Neural progenitor cell (in vitro differentiated cells): ENCODE measurements at regions not wholly inside any gene's neighbourhood (a gene's known extent, or its start where the extent isn't known, plus 50 kb on each side); places are given as distances from the start of the nearest gene placed in this dataset.

Experiments
- DNase-seq: peaks from one replicate; pipeline ENCODE4 v3.0.0-alpha.2; 2016; ENCODE audit warnings: low spot score
- H2AFZ ChIP-seq: fragments of 200-600 bp; sonication (generic); replicated peaks from 2 replicates; pipeline ENCODE4 v1.6.1; 2016; ENCODE audit warnings: antibody characterized with exemption
- H3F3A ChIP-seq: fragments of 200-600 bp; sonication (generic); 2 replicates; pipeline ENCODE4 v1.6.1; 2016; ENCODE audit warnings: antibody characterized with exemption, low read depth
- H3K27ac ChIP-seq: fragments of 200-600 bp; sonication (generic); 2 replicates; pipeline ENCODE4 v1.5.1; 2016; ENCODE audit warnings: mild to moderate bottlenecking
- H3K27me3 ChIP-seq: fragments of 200-600 bp; sonication (generic); 2 replicates; pipeline ENCODE4 v1.6.1; 2016; ENCODE audit warnings: mild to moderate bottlenecking, moderate library complexity
- H3K36me3 ChIP-seq: fragments of 200-600 bp; sonication (generic); 2 replicates; pipeline ENCODE4 v1.5.1; 2016
- H3K4me1 ChIP-seq: fragments of 200-600 bp; sonication (generic); 2 replicates; pipeline ENCODE4 v1.6.1; 2016; ENCODE audit warnings: mixed run types
- H3K4me2 ChIP-seq: fragments of 200-600 bp; sonication (generic); 2 replicates; pipeline ENCODE4 v1.6.1; 2016
- H3K4me3 ChIP-seq: fragments of 200-600 bp; sonication (generic); 2 replicates; pipeline ENCODE4 v1.5.1; 2016
- H3K79me2 ChIP-seq: fragments of 200-600 bp; sonication (generic); 2 replicates; pipeline ENCODE4 v1.6.1; 2016; ENCODE audit warnings: low read depth
- H3K9ac ChIP-seq: fragments of 200-600 bp; sonication (generic); 2 replicates; pipeline ENCODE4 v1.6.1; 2016
- H3K9me3 ChIP-seq: fragments of 200-600 bp; sonication (generic); 2 replicates; pipeline ENCODE4 v1.5.1; 2016; ENCODE audit warnings: low read depth
- H4K20me1 ChIP-seq: fragments of 200-600 bp; sonication (generic); 2 replicates; pipeline ENCODE4 v1.6.1; 2016; ENCODE audit warnings: low read depth
- H3K27ac Mint-ChIP-seq: 3 replicates; pipeline ENCODE4 v1.8.0; 2021; ENCODE audit warnings: mixed read lengths
- H3K27me3 Mint-ChIP-seq: 2 replicates; pipeline ENCODE4 v1.8.0; 2022; ENCODE audit warnings: low read depth, mild to moderate bottlenecking, inconsistent platforms, moderate library complexity, mixed read lengths; ENCODE audit not compliant: insufficient read depth
- H3K36me3 Mint-ChIP-seq: 3 replicates; pipeline ENCODE4 v1.8.0; 2021; ENCODE audit warnings: mixed read lengths
- H3K4me1 Mint-ChIP-seq: 3 replicates; pipeline ENCODE4 v1.8.0; 2021; ENCODE audit warnings: mixed read lengths
- H3K4me3 Mint-ChIP-seq: 3 replicates; pipeline ENCODE4 v1.8.0; 2021; ENCODE audit warnings: mild to moderate bottlenecking, moderate library complexity, mixed read lengths
- H3K9me3 Mint-ChIP-seq: 3 replicates; pipeline ENCODE4 v1.8.0; 2020; ENCODE audit warnings: mixed read lengths
- EZH2 ChIP-seq: fragments of 200-600 bp; sonication (generic); IDR thresholded peaks from 2 replicates; pipeline ENCODE4 v1.6.1; 2017; ENCODE audit warnings: antibody characterized with exemption, mild to moderate bottlenecking, moderate library complexity
- EZH2phosphoT487 ChIP-seq: fragments of 200-600 bp; sonication (generic); IDR thresholded peaks from 2 replicates; pipeline ENCODE4 v1.6.1; 2017; ENCODE audit warnings: antibody characterized with exemption
- TF ChIP-seq, protein P1 (sequence below): fragments of 200-600 bp; sonication (generic); IDR thresholded peaks from 2 replicates; pipeline ENCODE4 v1.5.1; 2017; ENCODE audit warnings: antibody characterized with exemption, mild to moderate bottlenecking

DNA sequence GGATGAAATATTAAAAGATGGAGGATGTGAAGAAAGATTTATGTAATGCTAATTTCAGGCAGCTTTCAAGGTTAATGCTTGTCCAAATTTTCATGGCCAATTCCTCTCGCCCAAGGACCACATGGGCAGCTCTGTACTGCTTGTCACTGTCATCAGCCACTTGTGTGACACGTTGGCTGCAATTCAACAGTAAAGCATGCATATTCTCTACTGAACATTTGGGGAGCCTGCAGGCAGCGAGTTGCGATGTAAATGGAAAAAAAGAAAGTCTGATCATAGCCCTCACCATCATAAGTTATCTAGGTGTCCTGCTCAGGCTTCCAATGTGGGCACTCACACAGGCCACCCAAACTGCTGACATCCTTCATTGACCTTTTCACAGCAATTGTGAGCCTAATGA is 1026.8 kb upstream of the NR2F2 start:
- Histone ChIP-seq H3K36me3 (no peaks in the 10 kb centered on the region), H3K4me1 (peaks cover 16% of the 10 kb centered on the region), H2AFZ (peak overlapping the region; percentile 13), H3K4me3 (no peak overlapping the region), H3F3A (no peaks in the 10 kb centered on the region), H3K79me2 (no peaks in the 10 kb centered on the region), H3K9me3 (no peaks in the 10 kb centered on the region), H4K20me1 (no peaks in the 10 kb centered on the region), H3K27me3 (no peaks in the 10 kb centered on the region), H3K27ac (no peak overlapping the region), H3K4me2 (no peak overlapping the region), H3K9ac (no peak overlapping the region)
- Mint-ChIP-seq H3K4me1 (no peaks in the 10 kb centered on the region), H3K4me3 (no peak overlapping the region), H3K27ac (no peak overlapping the region), H3K36me3 (no peaks in the 10 kb centered on the region), H3K9me3 (peaks cover 5% of the 10 kb centered on the region), H3K27me3 (no peaks in the 10 kb centered on the region)
- no peak for DNase-seq
- TF ChIP-seq EZH2phosphoT487 = no peak
- TF ChIP-seq, protein P1, sequence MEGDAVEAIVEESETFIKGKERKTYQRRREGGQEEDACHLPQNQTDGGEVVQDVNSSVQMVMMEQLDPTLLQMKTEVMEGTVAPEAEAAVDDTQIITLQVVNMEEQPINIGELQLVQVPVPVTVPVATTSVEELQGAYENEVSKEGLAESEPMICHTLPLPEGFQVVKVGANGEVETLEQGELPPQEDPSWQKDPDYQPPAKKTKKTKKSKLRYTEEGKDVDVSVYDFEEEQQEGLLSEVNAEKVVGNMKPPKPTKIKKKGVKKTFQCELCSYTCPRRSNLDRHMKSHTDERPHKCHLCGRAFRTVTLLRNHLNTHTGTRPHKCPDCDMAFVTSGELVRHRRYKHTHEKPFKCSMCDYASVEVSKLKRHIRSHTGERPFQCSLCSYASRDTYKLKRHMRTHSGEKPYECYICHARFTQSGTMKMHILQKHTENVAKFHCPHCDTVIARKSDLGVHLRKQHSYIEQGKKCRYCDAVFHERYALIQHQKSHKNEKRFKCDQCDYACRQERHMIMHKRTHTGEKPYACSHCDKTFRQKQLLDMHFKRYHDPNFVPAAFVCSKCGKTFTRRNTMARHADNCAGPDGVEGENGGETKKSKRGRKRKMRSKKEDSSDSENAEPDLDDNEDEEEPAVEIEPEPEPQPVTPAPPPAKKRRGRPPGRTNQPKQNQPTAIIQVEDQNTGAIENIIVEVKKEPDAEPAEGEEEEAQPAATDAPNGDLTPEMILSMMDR = no peak
- TF ChIP-seq EZH2 = no peak

DNA sequence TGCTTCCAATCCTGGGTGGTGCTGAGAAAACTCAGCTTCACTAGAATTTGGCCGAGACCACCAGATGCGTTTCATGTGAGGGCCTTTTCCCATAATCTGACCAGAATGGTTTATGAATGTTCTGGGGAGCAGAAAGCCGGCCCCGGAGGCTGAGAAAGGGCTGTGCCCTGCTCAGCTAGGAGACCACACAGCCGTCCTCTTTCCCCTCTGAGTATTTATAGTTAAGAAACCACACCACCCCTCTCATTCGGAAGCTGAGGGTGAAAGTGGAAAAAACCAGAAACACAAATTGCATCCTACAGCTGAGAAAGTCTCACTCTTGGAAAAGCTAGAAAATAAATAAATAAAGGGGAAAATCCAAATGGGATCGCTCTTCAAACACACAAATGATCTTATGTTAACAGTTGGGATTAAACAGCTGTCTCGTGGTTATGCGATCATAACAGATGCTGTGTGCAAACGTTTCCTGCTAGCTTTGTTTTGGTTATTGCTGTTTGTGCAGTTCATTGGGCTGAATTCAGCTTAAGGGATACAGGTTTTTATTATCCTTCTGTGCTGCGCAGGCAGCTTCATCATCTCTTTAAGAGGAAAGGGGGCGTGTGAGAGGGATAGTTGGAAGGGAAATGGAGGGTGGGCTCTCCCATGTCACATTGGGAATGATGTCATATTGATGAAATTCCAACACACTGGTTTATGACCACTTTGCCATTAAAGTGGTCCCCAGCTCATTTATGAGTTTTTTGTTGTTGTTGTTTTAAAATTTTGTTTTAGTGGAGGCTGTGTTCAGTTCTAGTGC is 1026.2 kb upstream of the NR2F2 start:
- Histone ChIP-seq H3K4me2 (no peak overlapping the region), H2AFZ (peak overlapping the region; percentile 13), H3K4me3 (no peak overlapping the region), H3K4me1 (peaks cover 16% of the 10 kb centered on the region), H3F3A (no peaks in the 10 kb centered on the region), H3K27me3 (no peaks in the 10 kb centered on the region), H3K9ac (no peak overlapping the region), H3K36me3 (no peaks in the 10 kb centered on the region), H3K27ac (no peak overlapping the region), H4K20me1 (no peaks in the 10 kb centered on the region), H3K9me3 (no peaks in the 10 kb centered on the region), H3K79me2 (no peaks in the 10 kb centered on the region)
- Mint-ChIP-seq H3K4me1 (no peaks in the 10 kb centered on the region), H3K4me3 (no peak overlapping the region), H3K9me3 (peaks cover 5% of the 10 kb centered on the region), H3K27ac (no peak overlapping the region), H3K27me3 (no peaks in the 10 kb centered on the region), H3K36me3 (no peaks in the 10 kb centered on the region)
- TF ChIP-seq EZH2phosphoT487 (no peak), EZH2 (no peak)
- TF ChIP-seq, protein P1 = no peak
- no peak for DNase-seq

DNA sequence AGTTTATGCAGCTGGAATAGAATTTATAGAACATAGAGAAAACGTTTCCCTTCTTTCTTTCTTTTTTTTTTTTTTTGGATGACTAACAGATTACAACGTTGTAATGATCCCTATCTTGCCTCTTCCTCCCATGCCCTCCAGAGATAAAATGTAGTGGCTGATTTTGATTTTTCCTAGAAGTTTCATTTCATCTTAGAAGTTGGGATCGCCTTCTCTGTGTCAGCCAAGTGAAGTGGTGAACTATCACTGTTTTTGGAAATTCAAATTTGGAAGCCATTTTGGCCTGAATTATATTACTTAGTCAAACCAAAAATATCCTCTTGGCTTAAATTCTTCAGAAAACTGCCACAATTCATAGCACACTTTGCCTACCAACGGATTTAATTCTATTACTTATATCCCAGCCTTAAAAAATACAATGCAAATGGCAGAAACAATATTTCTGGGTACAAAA is 1025.5 kb upstream of the NR2F2 start:
- no peaks in the 10 kb centered on the region for H3K4me1 Mint-ChIP-seq
- no peaks in the 10 kb centered on the region for H3K36me3 Mint-ChIP-seq
- H3K36me3 ChIP-seq = no peaks in the 10 kb centered on the region
- no peaks in the 10 kb centered on the region for H3K27me3 ChIP-seq
- peaks cover 5% of the 10 kb centered on the region for H3K9me3 Mint-ChIP-seq
- no peaks in the 10 kb centered on the region for H3K9me3 ChIP-seq
- H2AFZ ChIP-seq = no peak overlapping the region
- no peaks in the 10 kb centered on the region for H3K79me2 ChIP-seq
- H3K27ac ChIP-seq = no peak overlapping the region
- no peak overlapping the region for H3K9ac ChIP-seq
- TF ChIP-seq EZH2 (no peak), EZH2phosphoT487 (no peak)
- TF ChIP-seq, protein P1 = no peak
- H4K20me1 ChIP-seq = no peaks in the 10 kb centered on the region
- no peak overlapping the region for H3K27ac Mint-ChIP-seq
- no peak for DNase-seq
- peaks cover 16% of the 10 kb centered on the region for H3K4me1 ChIP-seq
- H3K4me3 ChIP-seq = no peak overlapping the region
- H3K4me2 ChIP-seq = no peak overlapping the region
- H3K27me3 Mint-ChIP-seq = no peaks in the 10 kb centered on the region
- H3F3A ChIP-seq = no peaks in the 10 kb centered on the region
- H3K4me3 Mint-ChIP-seq = no peak overlapping the region
